Activated CD8-positive, alpha-beta T cell treated with anti-CD3 and anti-CD28 coated beads for 36 hours (primary cell): ENCODE measurements at regions not wholly inside any gene's neighbourhood (a gene's known extent, or its start where the extent isn't known, plus 50 kb on each side); places are given as distances from the start of the nearest gene placed in this dataset.

ENCODE experiments used
- ATAC-seq: fragments of 200-7000 bp; cut with Tn5 transposase; one replicate; pipeline ENCODE4 v1.10.0; 2021; ENCODE audit warnings: mild to moderate bottlenecking, moderate library complexity
- CTCF ChIA-PET: fragments of 350-600 bp; sonication (Branson Sonifier 250); formaldehyde crosslinking; loops from one replicate; lab custom pipeline; 2021; ENCODE audit warnings: antibody characterized with exemption; lab: Charles Lee
- POLR2A ChIA-PET: fragments of 350-600 bp; sonication (Branson Sonifier 250); formaldehyde crosslinking; loops from one replicate; lab custom pipeline; 2021; ENCODE audit warnings: antibody characterized with exemption; lab: Charles Lee
- DNase-seq: peaks from one replicate; pipeline ENCODE4 v3.0.0-alpha.2; 2020
- H3K27ac Mint-ChIP-seq: one replicate; pipeline ENCODE4 v1.8.0; 2021; ENCODE audit warnings: mild to moderate bottlenecking, mixed read lengths
- H3K27me3 Mint-ChIP-seq: one replicate; pipeline ENCODE4 v1.8.0; 2021; ENCODE audit warnings: mixed read lengths
- H3K36me3 Mint-ChIP-seq: one replicate; pipeline ENCODE4 v1.8.0; 2021; ENCODE audit warnings: low read depth, mixed read lengths
- H3K4me1 Mint-ChIP-seq: one replicate; pipeline ENCODE4 v1.8.0; 2021; ENCODE audit warnings: low read depth, mixed read lengths
- H3K4me3 Mint-ChIP-seq: one replicate; pipeline ENCODE4 v1.8.0; 2021; ENCODE audit warnings: mild to moderate bottlenecking, moderate library complexity, mixed read lengths
- H3K9me3 Mint-ChIP-seq: one replicate; pipeline ENCODE4 v1.8.0; 2021; ENCODE audit warnings: mixed read lengths
- CTCF ChIP-seq: fragments of 200-600 bp; IDR thresholded peaks from one replicate; pipeline ENCODE4 v1.8.0; 2022; ENCODE audit warnings: antibody characterized with exemption, mild to moderate bottlenecking
- intact Hi-C: fragments of 100-400 bp; cut with micrococcal nuclease; formaldehyde crosslinking; loops from one replicate; pipeline ENCODE4 v1.10.0; 2022

GRCh38 chr1:84756001-84756400, 65.7 kb upstream of the SSX2IP start:
- H3K27me3 Mint-ChIP-seq: peaks cover 7% of the 10 kb centered on the region
- H3K4me3 Mint-ChIP-seq: no peak overlapping the region
- intact Hi-C loops: no loop called here
- no peak for TF ChIP-seq CTCF
- no peak for DNase-seq
- no peak for ATAC-seq
- CTCF ChIA-PET: interaction anchor here (0.7 to 6.0 kb wide), 3 partner anchors 13 to 180 kb away, joined by 3 to 31 read pairs (median 8); no protein-coding TSS in a partner anchor
- H3K36me3 Mint-ChIP-seq: no peaks in the 10 kb centered on the region
- POLR2A ChIA-PET: no interaction called here
- no peaks in the 10 kb centered on the region for H3K9me3 Mint-ChIP-seq
- H3K4me1 Mint-ChIP-seq: peaks cover 10% of the 10 kb centered on the region
- H3K27ac Mint-ChIP-seq: no peak overlapping the region

GRCh38 chr1:84755216-84755615, 65.0 kb upstream of the SSX2IP start:
- ATAC-seq (no peak), DNase-seq (no peak)
- Mint-ChIP-seq H3K36me3 (no peaks in the 10 kb centered on the region), H3K9me3 (no peaks in the 10 kb centered on the region), H3K4me1 (peaks cover 10% of the 10 kb centered on the region), H3K4me3 (no peak overlapping the region), H3K27me3 (peaks cover 7% of the 10 kb centered on the region), H3K27ac (no peak overlapping the region)
- POLR2A ChIA-PET: no interaction called here
- intact Hi-C loops: no loop called here
- TF ChIP-seq CTCF: no peak
- CTCF ChIA-PET: interaction anchor here (0.7 to 6.0 kb wide), 4 partner anchors 12 to 181 kb away, joined by 3 to 31 read pairs (median 13); no protein-coding TSS in a partner anchor

GRCh38 chr1:84754386-84754703, 64.1 kb upstream of the SSX2IP start:
- ChIA-PET CTCF (interaction anchor here (0.7 to 3.0 kb wide), 38 partner anchors 9 to 835 kb away, joined by 3 to 27 read pairs (median 4); partner anchors contain the start of genes GNG5, PRKACB and SPATA1), POLR2A (interaction anchor here (0.6 kb wide), 1 partner anchor 120 kb away, joined by 3 read pairs; no protein-coding TSS in a partner anchor)
- Mint-ChIP-seq H3K27me3 (peaks cover 7% of the 10 kb centered on the region), H3K9me3 (no peaks in the 10 kb centered on the region), H3K4me3 (no peak overlapping the region), H3K27ac (no peak overlapping the region), H3K4me1 (peaks cover 12% of the 10 kb centered on the region), H3K36me3 (no peaks in the 10 kb centered on the region)
- no peak for ATAC-seq
- DNase-seq: no peak
- intact Hi-C loops: loop anchor here (5.0 kb wide), 2 partner anchors 132 to 612 kb away; partner anchors contain the start of gene PRKACB
- TF ChIP-seq CTCF: no peak

- ChIA-PET POLR2A (interaction anchor here (0.6 kb wide), 1 partner anchor 121 kb away, joined by 3 read pairs; no protein-coding TSS in a partner anchor), CTCF (interaction anchor here (0.6 to 3.0 kb wide), 57 partner anchors 9 to 852 kb away, joined by 3 to 27 read pairs (median 4); partner anchors contain the start of genes CTBS, GNG5, PRKACB and SPATA1)
- peak; percentile 93 for ATAC-seq
- DNase-seq: peak; percentile 78
- H3K36me3 Mint-ChIP-seq: no peaks in the 10 kb centered on the region
- no peak overlapping the region for H3K27ac Mint-ChIP-seq
- H3K9me3 Mint-ChIP-seq: no peaks in the 10 kb centered on the region
- H3K27me3 Mint-ChIP-seq: peaks cover 6% of the 10 kb centered on the region
- H3K4me1 Mint-ChIP-seq: peaks cover 8% of the 10 kb centered on the region
- H3K4me3 Mint-ChIP-seq: no peak overlapping the region
- intact Hi-C loops: loop anchor here (2.0 to 5.0 kb wide), 4 partner anchors 85 to 611 kb away; partner anchors contain the start of gene PRKACB
- peak; percentile 98 for TF ChIP-seq CTCF
Measured at GRCh38 chr1:84753516-84754385, 63.5 kb upstream of the SSX2IP start.
